Right cardiac atrium (tissue), 5 donors: ENCODE measurements at regions not wholly inside any gene's neighbourhood (a gene's known extent, or its start where the extent isn't known, plus 50 kb on each side); places are given as distances from the start of the nearest gene placed in this dataset.

Source experiments
- ATAC-seq, 2 donors: fragments of 200-7000 bp; cut with Tn5 transposase; one replicate each; pipeline versions ENCODE4 v1.8.0 to v1.9.1; 2020; ENCODE audit warnings: moderate library complexity in 2 of 2, mild to moderate bottlenecking in 1 of 2
- DNase-seq, 3 donors: peaks; one replicate each; pipeline ENCODE4 v3.0.0-alpha.2; 2020
- H3K27ac ChIP-seq: one replicate; pipeline ENCODE4 v1.5.1; 2013; ENCODE audit warnings: mild to moderate bottlenecking, low read length, control low read depth, moderate library complexity
- H3K27me3 ChIP-seq: one replicate; pipeline ENCODE4 v1.6.1; 2013; ENCODE audit not compliant: control insufficient read depth, insufficient read depth
- H3K4me1 ChIP-seq: one replicate; pipeline ENCODE4 v1.6.1; 2013; ENCODE audit warnings: low read length; ENCODE audit not compliant: control insufficient read depth, insufficient read depth
- H3K4me3 ChIP-seq: one replicate; pipeline ENCODE4 v1.5.1; 2013; ENCODE audit warnings: low read length, control low read depth
- H3K9me3 ChIP-seq: one replicate; pipeline ENCODE4 v1.6.1; 2013; ENCODE audit warnings: low read length; ENCODE audit not compliant: control insufficient read depth
- WGBS: extraction: QIAGEN DNeasy Blood & Tissue Kit; methylation state at CpG from one replicate; pipeline ENCODE4 v1.1.7; 2013; 5-methylcytosine and 5-hydroxymethylcytosine counted together
- intact Hi-C, 4 donors: fragments of 100-400 bp; cut with DNase I; formaldehyde crosslinking; loops; one replicate each; pipeline versions ENCODE4 v1.11.0 to v1.14.0; 2022 to 2023
- donor health status: healthy with polysubstance abuse.
- donor health status: DM: no; HTN: yes; CAD: no.
- donor health status: DM: no; HTN: no; CAD: no.
- donor health status: DM: no; HTN: yes; CAD: no; lungs with severe emphysema.
- donor health status: DM: yes; HTN: yes; CAD: no.

DNA sequence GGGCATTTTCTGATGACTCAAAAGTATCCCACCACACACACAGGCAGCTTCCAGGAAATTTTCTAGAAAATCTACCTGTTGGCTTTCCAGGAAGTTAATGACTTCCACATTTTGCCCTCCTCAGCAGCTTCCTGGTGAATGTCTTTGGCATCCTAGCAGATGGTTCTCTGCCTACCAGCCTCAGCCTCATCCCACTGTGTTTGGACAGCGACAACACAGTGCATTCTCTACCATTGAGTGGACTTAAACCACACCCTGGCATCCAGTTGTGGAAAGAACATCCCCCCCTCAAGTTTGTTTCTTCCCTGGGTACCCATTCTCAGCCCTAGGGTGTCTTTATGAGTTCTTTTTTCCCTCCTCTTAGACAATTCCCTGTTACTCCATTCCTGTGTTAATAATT is 50.8 kb upstream of the GADL1 start:
- Histone ChIP-seq H3K4me1 (no peaks in the 10 kb centered on the region), H3K9me3 (no peaks in the 10 kb centered on the region), H3K4me3 (no peak overlapping the region), H3K27me3 (no peaks in the 10 kb centered on the region), H3K27ac (no peak overlapping the region)
- WGBS = 100% methylated on average over 1 of the region's 1 CpG
- intact Hi-C loops = no loop called here
- ATAC-seq (no peak), DNase-seq (no peak)

DNA sequence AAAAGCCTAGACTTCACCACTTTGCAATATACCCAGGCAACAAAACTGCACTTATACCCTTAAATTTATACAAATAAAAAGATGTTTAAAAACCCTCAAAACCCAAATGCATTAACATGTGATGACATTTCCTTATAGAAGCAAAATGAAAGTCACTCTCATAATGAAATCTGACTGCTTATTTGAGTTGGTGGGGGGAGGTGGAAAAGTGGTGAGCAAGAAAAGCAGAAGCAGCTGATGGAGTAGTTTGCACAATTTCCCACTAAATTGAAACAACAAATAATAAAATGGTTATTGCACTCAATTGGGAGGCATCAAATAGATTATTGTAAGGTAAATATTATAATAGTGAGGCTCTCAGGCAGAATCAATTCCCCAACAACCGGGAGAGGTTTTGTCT is 54.0 kb upstream of the GADL1 start:
- no peak overlapping the region for H3K4me3 ChIP-seq
- intact Hi-C loops = no loop called here
- no peaks in the 10 kb centered on the region for H3K9me3 ChIP-seq
- no peaks in the 10 kb centered on the region for H3K4me1 ChIP-seq
- no peak for DNase-seq
- 83% methylated on average over 1 of the region's 1 CpG for WGBS
- H3K27ac ChIP-seq = no peak overlapping the region
- H3K27me3 ChIP-seq = no peaks in the 10 kb centered on the region
- no peak for ATAC-seq

DNA sequence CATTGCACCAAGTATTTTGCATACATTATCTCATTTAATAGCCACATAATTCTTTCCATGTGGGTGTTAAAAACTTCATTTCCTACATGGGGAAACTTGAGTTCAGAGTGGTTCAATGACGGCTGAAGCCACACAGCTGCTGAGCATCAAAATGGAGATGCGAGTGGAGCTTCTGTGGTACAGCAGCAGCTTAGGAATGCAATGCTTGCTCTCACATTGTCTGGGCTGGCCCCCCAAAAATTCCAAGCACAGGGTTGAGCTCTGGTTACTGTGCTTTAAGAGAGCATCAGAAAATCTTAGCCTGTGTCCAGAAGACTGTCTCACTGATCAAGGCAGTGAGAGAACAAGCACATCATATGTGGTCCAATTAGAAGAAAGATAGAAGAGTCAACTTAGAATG is 57.4 kb upstream of the GADL1 start:
- no peaks in the 10 kb centered on the region for H3K9me3 ChIP-seq
- ATAC-seq (no peak), DNase-seq (no peak)
- H3K27ac ChIP-seq = no peak overlapping the region
- 73% methylated on average over 2 of the region's 2 CpGs for WGBS
- intact Hi-C loops = no loop called here
- H3K4me1 ChIP-seq = no peaks in the 10 kb centered on the region
- no peak overlapping the region for H3K4me3 ChIP-seq
- H3K27me3 ChIP-seq = no peaks in the 10 kb centered on the region

DNA sequence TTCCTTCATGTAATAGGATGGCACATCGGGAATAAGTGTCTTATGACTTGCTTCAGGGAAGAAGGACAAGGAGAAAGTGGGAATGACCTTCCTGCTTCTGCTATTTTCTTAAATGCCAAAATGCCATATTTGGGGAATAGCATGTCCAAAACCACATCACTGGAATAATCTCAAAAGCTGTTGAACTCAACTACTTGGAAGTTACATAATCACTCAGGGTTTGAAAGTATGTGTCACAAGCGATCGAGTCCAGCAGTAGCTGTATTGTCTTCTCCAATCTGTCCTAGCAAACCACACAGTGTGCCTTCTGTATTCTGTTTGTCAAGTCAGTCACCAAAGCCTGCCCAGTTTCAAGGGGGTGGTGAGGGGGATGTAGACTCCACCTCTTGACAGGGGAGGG is 58.3 kb upstream of the GADL1 start:
- Histone ChIP-seq H3K4me1 (no peaks in the 10 kb centered on the region), H3K27me3 (no peaks in the 10 kb centered on the region), H3K4me3 (no peak overlapping the region), H3K9me3 (no peaks in the 10 kb centered on the region), H3K27ac (no peak overlapping the region)
- ATAC-seq (no peak), DNase-seq (no peak)
- WGBS = 74% methylated on average over 3 of the region's 3 CpGs
- intact Hi-C loops = no loop called here

DNA sequence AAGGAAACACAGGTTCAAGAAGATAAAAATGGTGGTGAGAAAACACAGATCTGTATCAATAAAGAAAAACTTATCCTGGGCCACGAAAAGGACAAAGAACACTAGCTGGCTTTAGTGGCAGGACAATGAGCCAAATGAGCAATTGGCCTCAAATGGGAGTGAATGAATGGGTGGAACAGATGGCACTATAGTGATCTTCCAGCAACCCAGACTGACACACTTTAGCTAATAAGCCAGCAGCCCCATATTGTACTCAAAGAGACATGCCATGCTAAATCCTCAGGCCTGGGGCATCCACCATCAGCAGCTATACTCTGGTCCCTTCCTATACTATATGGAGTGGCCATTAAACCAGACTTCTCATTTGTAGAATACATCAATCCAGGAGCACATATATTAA is 60.0 kb upstream of the GADL1 start:
- WGBS = 67% methylated on average over 1 of the region's 1 CpG
- Histone ChIP-seq H3K27ac (no peak overlapping the region), H3K27me3 (no peaks in the 10 kb centered on the region), H3K9me3 (peaks cover 2% of the 10 kb centered on the region), H3K4me3 (no peak overlapping the region), H3K4me1 (no peaks in the 10 kb centered on the region)
- DNase-seq = no peak
- ATAC-seq = no peak
- intact Hi-C loops = no loop called here

DNA sequence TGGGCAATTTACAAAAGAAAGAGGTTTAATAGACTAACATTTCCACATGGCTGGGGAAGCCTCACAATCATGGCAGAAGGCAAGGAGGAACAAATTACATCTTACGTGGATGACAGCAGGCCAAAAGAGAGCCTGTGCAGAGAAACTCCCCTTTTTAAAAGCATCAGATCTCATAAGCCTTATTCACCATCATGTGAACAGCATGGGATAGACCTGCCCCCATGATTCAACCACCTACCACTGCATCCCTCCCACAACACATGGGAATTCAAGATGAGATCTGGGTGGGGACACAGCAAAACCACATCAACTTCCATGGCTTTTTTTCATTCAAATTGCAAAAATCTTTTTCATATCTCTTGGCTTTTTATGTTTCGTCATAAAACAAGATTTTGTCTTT is 67.6 kb upstream of the GADL1 start:
- 68% methylated on average over 2 of the region's 2 CpGs for WGBS
- Histone ChIP-seq H3K9me3 (peaks cover 2% of the 10 kb centered on the region), H3K27ac (no peak overlapping the region), H3K4me3 (no peak overlapping the region), H3K27me3 (no peaks in the 10 kb centered on the region), H3K4me1 (no peaks in the 10 kb centered on the region)
- DNase-seq = no peak
- no peak for ATAC-seq
- intact Hi-C loops = no loop called here

DNA sequence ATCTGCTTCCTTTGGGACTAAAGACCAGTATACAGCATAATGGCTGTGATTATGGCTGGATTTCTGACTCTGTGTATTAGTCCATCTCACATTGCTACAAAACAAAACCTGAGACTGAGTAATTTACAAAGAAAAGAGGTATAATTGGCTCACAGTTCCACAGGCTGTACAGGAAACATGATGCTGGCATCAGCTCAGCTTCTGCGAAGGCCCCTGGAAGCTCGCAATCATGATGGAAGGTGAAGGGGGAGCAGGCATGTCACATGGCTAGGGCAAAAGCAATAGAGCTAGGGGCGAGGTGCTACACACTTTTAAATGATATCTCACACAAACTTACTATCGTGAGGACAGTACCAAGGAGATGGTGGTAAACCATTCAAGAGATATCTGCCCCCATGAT is 68.0 kb upstream of the GADL1 start:
- Histone ChIP-seq H3K4me1 (no peaks in the 10 kb centered on the region), H3K4me3 (no peak overlapping the region), H3K27ac (no peak overlapping the region), H3K9me3 (peaks cover 2% of the 10 kb centered on the region), H3K27me3 (no peaks in the 10 kb centered on the region)
- ATAC-seq = no peak
- intact Hi-C loops = no loop called here
- 88% methylated on average over 4 of the region's 4 CpGs for WGBS
- no peak for DNase-seq

DNA sequence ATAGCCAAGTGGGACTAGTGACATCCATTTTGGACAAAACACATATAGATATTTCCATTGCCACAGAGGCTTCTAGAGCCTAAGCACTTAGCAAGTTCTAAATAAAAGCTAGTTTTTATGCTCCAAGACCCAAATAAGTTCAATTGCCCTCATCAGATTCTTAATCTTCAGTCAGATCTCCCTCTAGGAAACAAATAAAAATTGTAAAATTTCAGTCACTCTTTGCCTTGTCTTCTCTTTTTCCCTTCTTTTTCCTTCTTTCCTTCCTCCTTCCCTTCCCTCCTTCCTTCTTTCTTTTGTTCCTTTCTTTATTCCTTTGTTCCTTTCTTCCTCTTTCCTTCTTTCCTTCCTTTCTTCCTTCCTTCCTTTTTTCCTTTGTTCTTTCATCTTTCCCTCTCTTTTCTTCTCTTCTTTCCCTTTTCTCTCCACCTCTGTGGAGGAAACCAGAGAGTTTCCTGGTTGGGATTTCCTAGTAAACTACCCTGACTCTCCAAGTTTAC is 68.8 kb upstream of the GADL1 start:
- intact Hi-C loops = no loop called here
- no peaks in the 10 kb centered on the region for H3K4me1 ChIP-seq
- no peak overlapping the region for H3K4me3 ChIP-seq
- H3K27me3 ChIP-seq = no peaks in the 10 kb centered on the region
- ATAC-seq (no peak), DNase-seq (no peak)
- H3K9me3 ChIP-seq = peaks cover 2% of the 10 kb centered on the region
- H3K27ac ChIP-seq = no peak overlapping the region

DNA sequence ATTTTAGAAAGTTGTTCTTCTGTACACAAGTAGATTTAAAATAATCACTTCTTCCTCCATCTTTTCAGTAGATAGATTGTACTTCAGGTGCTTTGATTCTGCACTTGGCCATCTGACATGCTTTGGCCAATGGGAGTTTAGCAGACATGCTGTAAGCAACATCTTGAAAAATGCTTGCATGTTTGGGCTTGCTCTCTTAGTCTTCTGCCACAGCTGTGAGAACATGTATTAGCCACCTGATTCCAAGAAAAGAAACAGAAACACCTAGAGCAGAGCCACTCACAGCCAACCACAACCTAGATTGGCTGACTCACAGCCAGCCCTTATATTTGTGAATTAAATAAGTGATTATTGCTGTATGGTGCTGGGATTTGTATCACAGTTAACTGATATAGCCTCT is 70.2 kb upstream of the GADL1 start:
- intact Hi-C loops = no loop called here
- no peak for ATAC-seq
- H3K27ac ChIP-seq = no peak overlapping the region
- no peaks in the 10 kb centered on the region for H3K27me3 ChIP-seq
- no peaks in the 10 kb centered on the region for H3K9me3 ChIP-seq
- no peaks in the 10 kb centered on the region for H3K4me1 ChIP-seq
- DNase-seq = no peak
- H3K4me3 ChIP-seq = no peak overlapping the region

DNA sequence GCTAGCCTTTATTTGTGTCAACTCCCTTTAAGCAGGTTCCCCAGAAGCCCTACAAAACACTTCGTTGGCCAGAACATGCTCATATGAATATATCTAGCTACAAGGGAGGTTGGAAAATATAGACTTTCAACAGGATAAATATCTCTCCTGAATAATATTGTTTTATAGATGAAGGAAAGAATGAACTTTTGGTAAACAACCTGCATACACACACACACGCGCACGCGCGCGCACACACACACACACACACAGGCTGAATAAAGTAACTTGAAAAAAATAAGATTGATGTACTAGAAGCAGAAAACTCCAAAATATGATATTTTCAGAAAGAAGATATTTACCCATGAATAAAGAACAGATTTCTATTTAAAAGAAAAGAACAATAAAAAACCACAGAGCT is 72.4 kb upstream of the GADL1 start:
- H3K4me1 ChIP-seq = no peaks in the 10 kb centered on the region
- ATAC-seq = no peak
- WGBS = 44% methylated on average over 7 of the region's 7 CpGs
- no peak for DNase-seq
- no peak overlapping the region for H3K4me3 ChIP-seq
- no peak overlapping the region for H3K27ac ChIP-seq
- intact Hi-C loops = no loop called here
- no peaks in the 10 kb centered on the region for H3K27me3 ChIP-seq
- no peaks in the 10 kb centered on the region for H3K9me3 ChIP-seq

DNA sequence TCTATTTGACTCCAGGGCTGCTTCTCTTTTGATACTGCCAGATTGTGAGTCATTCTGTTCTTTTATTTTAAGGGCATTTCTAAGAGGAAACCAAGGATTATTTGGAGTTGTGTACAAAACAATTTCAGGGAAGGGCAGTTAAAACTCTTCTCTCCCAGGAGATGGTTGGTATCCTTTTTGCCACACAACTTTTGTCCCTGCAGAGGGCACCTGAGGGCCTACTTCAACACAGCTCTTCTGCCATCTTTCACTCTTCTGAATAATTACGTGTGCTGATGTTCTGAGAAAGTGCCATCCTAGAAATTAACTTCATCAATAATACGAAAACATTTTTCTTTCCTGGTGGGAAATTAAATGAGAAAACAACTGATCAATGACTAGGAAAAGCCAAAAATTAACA is 75.7 kb upstream of the GADL1 start:
- ATAC-seq = no peak

DNA sequence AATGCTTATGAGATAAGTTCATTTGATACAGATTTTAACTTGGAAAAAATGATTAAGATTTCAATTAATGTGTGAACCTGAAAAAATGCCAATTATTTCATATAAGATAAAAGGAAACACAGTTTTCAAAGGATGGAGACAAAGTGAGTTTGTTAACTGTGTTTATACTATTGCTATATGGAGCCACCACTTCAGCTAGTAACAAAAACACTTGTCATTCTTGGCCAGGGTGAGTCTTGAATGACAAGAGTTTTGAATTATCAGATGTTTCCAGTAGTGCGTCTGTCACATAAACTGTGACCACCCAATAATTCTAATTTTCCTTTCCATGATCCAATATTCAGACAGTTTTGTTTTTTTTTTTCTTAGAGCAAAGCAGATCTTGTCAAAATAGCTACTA is 78.0 kb upstream of the GADL1 start:
- Histone ChIP-seq H3K27me3 (no peaks in the 10 kb centered on the region), H3K9me3 (no peaks in the 10 kb centered on the region), H3K27ac (no peak overlapping the region), H3K4me3 (no peak overlapping the region), H3K4me1 (no peaks in the 10 kb centered on the region)
- ATAC-seq = no peak
- DNase-seq = no peak
- 81% methylated on average over 1 of the region's 1 CpG for WGBS
- intact Hi-C loops = no loop called here

More for the DNA sequence above, 75.7 kb upstream of the GADL1 start:
- no peak for DNase-seq
- intact Hi-C loops = no loop called here
- H3K9me3 ChIP-seq = no peaks in the 10 kb centered on the region
- no peak overlapping the region for H3K4me3 ChIP-seq
- H3K27ac ChIP-seq = no peak overlapping the region
- no peaks in the 10 kb centered on the region for H3K27me3 ChIP-seq
- WGBS = 76% methylated on average over 2 of the region's 2 CpGs
- H3K4me1 ChIP-seq = no peaks in the 10 kb centered on the region
